Left renal cortex interstitium (tissue), 4 donors: ENCODE measurements at regions not wholly inside any gene's neighbourhood (a gene's known extent, or its start where the extent isn't known, plus 50 kb on each side); places are given as distances from the start of the nearest gene placed in this dataset.
"Not testable (repeated sequence)": the region's sequence is repeated elsewhere in the genome, so short reads cannot be mapped to it uniquely, and the experiment has no call there.

ENCODE experiments used
- DNase-seq, 4 donors: peaks; one replicate each; pipeline ENCODE4 v3.0.0-alpha.2; 2013; ENCODE audit warnings: low read depth in 4 of 4, low spot score in 2 of 4, missing footprints in 1 of 4

DNA sequence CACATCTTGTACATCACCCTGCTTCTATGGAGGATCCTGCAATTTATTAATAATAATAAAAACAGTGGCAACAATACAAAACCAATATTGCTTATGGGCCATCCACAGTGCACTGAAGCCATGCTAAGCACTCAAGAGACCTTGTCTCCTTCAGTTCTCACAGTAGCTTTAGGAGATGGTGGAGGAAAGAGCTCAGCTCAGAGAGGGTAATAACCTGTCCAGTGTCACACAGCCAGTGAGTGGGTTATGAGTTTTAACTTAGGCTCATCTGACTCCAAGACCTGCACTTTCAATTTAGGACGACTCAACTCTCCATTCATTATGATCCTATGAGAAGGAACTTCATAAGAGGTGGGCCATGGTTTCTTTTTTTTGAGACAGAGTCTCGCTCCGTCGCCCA lies 347.6 kb upstream of the RUNX1 start:
- no peak for DNase-seq

DNA sequence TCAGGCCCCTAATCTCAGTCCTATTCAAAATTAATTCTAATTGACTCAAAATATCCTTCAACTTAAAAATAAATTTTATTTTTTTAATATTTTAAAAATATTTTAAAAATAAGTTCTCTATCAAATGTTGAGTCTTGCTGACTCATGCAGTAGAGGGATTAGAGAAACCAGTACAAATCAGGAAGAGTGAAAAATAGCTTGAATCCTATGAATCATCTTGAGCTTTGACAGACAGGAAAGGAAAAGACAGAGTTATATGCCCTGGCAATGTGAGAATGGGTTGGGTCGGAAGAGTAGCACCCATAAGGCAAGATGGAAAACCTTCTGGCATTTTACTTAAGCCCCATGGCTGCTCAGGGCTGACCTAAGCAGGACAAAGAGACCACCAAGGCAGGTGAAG lies 346.6 kb upstream of the RUNX1 start:
- DNase-seq: no peak

DNA sequence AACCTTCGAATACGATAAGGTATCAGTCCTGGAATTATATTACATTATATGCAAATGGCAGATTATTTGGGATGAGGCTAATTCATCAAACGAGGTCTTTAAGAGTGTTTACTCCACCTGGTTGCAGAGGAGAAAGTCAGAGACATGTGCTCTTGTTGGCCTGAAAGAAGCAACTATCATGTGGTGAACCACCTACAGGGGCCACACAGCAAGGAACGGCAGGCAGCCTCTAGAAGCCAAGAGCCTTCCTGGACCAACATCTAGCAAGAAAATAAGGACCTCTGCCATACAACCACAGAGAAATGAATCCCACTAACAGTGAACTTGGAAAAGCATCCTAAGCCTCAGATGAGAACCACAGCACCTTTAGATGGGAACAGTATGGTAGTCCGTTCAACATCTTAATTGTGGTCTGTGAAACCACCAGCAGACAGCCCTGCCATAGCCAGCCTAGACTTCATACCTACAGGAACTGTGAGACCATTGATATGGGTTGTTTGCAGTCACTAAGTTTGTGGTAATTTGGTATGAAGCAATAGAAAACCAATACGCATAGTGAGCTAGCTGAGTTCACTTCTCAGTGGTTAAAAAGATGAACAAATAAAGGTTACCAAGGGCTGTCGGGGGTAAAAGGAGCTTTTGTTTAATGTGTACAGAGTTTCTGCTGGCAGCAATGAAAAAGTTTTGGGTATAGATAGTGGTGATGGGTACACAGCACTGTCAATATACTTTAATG lies 345.7 kb upstream of the RUNX1 start:
- DNase-seq: no peak

- no peak for DNase-seq
Observed at GRCh38 chr21:35394049-35394448, 344.9 kb upstream of the RUNX1 start.

GRCh38 chr21:35390013-35390776 lies 341.1 kb upstream of the RUNX1 start:
- DNase-seq: peak in 2 of 4 donors; percentile 7 to 32

GRCh38 chr21:35386491-35387079 lies 337.5 kb upstream of the RUNX1 start:
- no peak for DNase-seq

- no peak for DNase-seq
Observed at GRCh38 chr21:35384375-35384774, 335.3 kb upstream of the RUNX1 start.

DNA sequence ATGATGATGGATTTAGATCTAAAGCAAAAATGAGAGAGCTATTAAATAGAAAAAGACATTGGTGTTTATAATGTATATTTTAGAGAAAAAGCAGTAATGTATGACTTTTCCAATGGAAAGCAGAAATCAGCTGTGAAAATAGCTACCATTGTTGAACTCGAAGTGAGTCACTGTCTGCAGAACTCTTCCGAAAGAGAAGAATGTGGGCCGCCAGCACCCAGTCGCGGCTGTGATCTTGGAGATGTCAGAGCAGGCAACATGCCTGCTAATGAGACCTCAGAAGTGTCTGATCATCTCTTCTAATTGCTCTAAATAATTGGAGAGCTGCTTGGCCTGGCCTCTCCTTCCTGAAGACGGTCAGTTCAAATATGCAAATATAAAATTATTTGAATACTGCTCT lies 333.6 kb upstream of the RUNX1 start:
- no peak for DNase-seq

- DNase-seq: no peak
Observed at GRCh38 chr21:35381743-35382310, 332.7 kb upstream of the RUNX1 start.

DNA sequence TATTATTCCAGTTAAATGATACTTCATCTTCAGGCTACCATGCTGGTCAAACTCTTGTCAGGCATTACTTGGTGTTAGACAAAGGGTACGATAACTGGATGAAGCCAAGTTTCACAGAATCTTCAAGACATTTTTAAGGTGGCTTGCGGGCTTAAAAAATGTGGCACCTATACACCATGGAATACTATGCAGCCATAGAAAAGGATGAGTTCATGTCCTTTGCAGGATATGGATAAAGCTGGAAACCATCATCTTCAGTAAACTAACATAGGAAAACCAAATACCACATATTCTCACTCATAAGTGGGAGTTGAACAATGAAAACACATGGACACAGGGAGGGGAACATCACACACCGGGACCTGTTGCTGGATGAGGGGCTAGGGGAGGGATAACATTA lies 331.2 kb upstream of the RUNX1 start:
- not testable (repeated sequence) for DNase-seq

GRCh38 chr21:35378881-35379280 lies 329.8 kb upstream of the RUNX1 start:
- DNase-seq: no peak

- no peak for DNase-seq
Observed at GRCh38 chr21:35377505-35378090, 328.5 kb upstream of the RUNX1 start.

DNA sequence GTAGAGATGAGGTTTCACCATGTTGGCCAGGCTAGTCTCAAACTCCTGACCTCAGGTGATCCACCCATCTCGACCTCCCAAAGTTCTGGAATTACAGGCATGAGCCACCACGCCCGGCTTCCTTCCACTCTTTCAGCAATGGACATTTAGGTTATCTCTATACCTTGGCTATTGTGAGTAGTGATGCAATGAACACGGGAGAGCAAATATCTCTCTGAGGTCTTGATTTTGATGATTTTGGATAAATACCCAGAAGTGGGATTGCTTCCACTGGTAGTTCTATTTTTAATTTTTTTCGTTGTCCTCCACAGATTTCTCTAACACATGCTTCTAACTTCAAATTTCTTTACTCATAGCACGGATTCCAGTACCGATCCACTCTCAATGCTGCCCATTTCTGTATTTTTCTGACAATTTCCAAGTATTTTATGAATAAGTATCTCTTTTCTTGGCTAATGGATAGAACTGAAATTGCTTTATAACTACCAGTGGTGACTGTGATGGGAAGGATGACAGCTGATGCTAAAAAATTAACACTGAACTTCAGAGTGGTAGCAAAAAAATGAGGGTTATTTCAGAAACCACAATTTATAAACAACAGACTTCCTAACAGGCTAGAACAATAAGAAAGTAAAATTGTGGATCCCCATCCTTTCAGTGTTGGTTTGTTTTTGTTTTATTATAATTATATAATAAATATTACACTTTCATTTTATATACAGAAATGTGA lies 327.5 kb upstream of the RUNX1 start:
- DNase-seq: no peak

- no peak for DNase-seq
Observed at GRCh38 chr21:35375115-35375514, 326.0 kb upstream of the RUNX1 start.

GRCh38 chr21:35373998-35374397 lies 324.9 kb upstream of the RUNX1 start:
- DNase-seq: no peak

GRCh38 chr21:35372201-35372600 lies 323.1 kb upstream of the RUNX1 start:
- no peak for DNase-seq

DNA sequence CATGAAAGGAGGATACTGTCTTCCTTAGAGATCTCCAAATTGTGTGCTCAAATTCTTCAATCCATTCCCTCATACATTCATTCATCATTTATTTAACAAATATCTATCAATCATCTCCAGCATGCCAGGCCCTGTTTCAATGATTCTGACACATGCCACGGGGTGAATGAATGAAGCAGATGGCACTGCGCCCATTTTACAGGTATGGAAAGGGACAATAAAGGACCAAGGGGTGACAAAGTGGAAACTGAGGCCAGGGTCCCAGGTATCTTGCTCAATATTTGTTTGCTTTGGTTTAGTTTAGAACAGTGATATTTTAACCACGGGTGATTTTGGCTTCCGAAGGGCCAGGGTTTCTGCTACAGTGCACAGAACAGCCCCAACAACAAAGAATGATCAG lies 321.6 kb upstream of the RUNX1 start:
- no peak for DNase-seq

GRCh38 chr21:35370071-35370470 lies 321.0 kb upstream of the RUNX1 start:
- no peak for DNase-seq

GRCh38 chr21:35368326-35368725 lies 319.2 kb upstream of the RUNX1 start:
- no peak for DNase-seq

GRCh38 chr21:35367553-35367952 lies 318.5 kb upstream of the RUNX1 start:
- no peak for DNase-seq
